Forelimb muscle (tissue), 1 donor: ENCODE measurements at regions not wholly inside any gene's neighbourhood (a gene's known extent, or its start where the extent isn't known, plus 50 kb on each side); places are given as distances from the start of the nearest gene placed in this dataset.

ENCODE experiments used
- DNase-seq: peaks from one replicate; pipeline ENCODE4 v3.0.0-alpha.2; 2013; ENCODE audit warnings: low read depth

DNA sequence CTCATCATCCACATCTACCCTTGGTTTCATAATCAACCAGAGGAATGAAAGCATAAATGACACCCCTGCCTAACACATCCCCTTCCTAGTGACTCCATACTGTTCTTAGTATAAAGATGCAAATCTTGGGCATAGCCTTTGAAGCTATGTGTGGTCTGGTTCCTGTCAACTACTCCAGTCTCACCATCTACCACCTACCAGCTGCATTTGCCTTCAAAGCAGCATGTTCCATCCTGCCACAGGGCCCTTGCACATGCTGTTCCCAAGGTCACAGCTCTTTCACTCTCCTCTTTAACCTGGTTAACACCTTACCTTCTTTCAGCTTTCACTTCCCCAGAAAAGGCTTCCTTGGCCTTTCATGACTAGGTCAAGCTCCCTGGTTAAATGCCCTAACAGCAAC, 62.3 kb upstream of the ARHGEF3 start:
- DNase-seq: no peak

DNA sequence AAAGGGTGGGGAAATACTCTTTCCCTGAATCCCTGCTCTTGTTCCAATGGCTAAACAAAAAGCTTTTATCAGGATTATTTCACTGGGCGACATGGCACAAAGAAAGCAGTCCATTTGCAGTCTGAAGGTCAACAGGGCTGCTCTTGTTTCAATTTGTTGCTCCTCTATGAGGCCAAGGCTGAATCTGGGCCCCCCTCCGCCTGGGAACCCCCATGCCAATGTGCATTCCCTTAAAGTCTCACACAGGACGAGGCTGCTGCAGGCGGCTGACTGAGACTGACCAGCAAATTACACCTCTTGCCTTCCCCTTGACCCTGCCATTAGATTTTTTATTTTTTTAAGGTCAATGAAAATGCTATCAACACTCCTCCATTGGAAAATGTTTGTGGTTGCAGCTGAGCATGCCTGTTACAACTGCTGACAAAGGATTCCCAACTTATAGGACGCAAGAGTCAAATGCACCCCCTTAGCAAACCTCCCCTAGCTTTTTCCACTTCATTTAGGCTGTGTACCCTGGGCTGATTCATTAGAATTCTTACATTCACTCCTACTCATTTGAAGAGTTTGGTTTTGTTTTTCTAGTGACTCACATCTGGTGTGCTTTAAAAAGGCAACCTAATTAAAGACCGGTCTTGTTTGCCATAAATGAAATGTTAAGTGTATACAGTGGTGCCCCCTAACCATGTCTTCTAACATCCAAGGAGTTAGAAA, 60.8 kb upstream of the ARHGEF3 start:
- DNase-seq: no peak

DNA sequence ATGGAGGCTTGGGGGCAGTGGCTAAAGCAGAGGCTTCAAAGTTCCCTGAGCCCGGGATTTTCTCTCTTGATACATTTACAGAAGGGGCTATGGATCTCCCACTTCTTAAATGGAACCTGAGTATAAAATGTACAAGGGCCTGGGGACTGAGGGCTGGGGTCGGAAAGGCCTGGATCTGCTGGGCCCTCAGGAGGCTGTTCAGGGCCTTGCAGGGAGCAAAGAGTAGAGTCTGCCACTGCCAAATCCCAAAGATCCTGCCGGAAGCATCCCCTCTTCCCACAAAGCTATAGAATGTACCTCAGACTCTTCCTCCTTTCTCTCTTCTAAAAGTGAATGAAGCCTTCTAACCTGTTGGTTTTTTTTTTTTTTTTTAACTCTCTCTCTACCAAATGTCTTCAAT, 59.8 kb upstream of the ARHGEF3 start:
- no peak for DNase-seq

DNA sequence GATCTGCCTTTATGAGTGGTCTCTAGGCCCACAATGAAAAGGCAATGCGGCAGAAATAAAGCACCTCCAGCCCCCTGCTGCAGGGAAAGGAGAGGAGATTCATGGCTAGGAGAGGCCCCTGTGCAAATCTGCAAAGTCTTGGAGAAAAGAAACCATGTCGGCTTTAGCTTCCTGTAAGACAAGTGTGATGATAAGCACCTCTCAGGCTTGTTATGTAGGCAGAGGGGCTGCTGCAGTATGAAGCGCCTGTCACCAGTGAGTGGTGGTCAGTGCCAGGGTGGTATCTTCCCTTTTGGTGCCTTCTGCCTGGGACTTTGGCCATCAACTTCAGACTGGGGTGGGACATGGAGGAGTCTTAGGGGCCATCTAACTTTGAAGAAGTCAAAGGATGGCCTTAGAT, 59.2 kb upstream of the ARHGEF3 start:
- no peak for DNase-seq

DNA sequence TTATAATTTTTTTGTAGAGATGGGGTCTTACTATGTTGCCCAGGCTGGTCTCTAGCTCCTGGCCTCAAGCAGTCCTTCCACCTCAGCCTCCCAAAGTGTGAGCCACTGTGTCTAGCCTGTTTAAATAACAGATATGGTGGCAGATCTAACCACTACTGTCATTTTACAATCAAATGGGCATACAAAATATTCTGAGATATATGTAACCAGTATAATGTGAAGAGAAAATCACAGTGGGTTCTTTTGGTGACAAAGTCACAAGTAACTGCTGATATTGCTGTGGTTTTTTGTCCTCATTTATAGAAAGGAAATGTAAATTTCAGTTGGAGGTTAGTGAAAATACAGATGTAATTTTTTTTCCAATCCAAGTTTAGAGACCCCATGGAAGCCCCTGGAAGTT, 58.6 kb upstream of the ARHGEF3 start:
- DNase-seq: no peak

DNA sequence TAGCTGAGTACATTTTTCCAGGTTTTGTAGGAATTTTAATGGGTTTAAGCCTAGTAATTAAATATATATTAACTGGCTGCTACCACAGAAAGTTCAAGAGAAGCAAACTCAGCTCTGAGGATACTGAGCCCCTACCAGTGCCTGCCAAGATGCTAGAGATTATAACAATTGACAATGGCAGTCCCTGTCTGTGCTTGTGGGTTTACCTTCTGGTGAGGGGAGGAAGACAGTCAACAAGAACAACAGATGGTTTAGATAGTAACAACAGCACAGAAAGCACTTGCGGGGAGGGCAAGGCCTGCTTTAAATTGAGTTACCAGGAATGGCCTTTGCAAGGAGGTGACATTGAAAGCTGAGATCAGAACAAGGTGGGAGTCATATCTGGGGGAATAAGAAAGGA, 56.6 kb upstream of the ARHGEF3 start:
- DNase-seq: no peak

DNA sequence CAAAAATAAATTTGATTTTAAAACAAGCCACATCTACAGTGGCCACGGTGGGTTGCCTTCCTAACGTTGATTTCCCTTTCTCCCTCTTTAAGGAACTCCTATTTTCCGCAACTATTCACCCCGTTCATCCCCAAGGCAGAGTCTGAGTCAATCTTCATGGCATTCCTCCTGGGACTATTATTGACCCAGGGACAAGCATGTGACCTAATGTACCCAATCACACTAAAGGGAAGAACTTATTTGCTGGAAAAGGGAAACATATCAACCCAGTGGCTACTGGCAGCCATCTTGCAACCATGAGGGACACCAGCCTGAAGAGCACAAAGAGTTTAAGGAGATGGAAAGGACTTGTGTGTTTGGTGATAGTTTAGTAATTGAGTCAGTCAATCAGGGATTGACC, 55.4 kb upstream of the ARHGEF3 start:
- no peak for DNase-seq

DNA sequence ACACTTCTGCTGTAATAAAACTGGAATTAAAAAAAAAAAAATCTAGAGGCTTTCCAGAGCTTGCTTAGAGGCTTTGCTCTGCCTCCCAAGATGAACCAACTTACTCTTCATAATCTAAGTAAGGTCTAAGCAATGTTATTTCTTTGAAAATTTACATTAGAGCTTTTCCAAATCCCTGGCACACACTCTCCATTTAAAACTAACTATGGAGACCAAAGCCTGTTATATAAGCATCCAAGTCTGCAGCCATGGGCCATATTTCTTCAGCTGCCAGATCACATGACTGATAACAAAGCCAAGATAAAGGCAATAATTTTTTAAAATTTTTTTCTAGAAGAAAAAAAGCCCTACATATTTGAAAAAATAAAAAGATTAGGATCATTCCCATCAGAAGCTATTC, 55.0 kb upstream of the ARHGEF3 start:
- no peak for DNase-seq

DNA sequence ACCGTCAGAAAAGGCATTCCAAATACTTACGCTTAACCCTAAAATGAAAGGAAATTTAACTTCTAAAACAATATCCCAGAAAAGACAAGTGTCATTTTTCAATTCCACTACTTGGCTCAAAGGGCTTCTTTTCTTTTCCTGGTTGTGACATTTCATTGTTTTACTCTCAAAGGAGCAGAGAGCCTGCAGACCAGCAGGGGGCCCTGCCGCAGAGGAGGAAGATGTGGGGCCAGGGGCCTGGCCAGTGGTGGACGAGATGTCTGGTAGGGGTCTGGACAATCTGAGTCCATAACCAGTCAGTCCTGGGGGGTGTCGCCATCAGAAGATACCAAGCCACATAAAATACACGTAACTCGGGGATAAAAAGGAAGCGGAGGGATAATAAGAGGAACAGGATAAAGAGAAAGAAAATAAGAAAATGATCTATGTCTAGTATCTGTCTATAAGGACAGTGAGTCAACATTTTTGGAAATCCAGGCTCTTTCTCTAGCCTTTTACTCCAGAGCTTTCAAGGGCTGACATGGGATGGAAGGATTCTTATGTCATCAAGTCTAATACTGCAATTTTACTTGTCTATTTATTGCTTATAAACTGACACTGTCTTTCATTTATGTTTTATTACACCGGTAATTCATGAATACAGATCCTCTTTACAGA, 54.2 kb upstream of the ARHGEF3 start:
- no peak for DNase-seq

DNA sequence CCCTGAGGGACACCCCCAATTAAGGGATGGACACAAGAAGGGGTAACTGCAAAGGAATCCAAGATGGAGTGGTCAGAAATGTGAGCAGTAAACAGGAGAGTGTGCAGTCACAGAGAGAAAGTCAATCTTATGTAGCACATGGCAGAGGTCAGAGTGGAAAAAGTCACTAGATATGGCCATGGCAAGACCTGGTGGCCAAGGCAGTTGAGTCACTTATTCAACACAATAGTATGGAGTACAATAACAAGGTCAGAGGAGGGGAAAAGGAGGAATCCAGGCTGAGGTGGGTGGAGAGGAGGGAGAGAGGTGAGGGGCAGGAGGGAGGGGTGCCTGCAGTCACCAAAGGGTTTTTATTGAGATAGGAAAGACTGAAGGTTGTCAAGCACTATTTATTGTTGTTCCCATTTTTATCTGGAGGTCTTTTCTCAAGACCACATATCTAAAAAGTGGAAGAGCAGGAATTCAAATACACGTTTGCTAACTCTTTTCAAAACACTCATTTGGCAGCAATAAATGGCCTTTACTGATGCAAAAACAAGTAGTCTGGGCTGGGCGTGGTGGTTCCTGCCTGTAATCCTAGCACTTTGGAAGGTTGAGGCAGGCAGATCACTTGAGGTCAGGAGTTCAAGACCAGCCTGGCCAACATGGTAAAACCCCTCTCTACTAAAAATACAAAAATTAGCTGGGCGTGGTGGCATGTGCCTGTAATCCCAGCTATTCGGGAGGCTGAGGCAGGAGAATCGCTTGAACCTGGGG, 53.3 kb upstream of the ARHGEF3 start:
- DNase-seq: no peak

DNA sequence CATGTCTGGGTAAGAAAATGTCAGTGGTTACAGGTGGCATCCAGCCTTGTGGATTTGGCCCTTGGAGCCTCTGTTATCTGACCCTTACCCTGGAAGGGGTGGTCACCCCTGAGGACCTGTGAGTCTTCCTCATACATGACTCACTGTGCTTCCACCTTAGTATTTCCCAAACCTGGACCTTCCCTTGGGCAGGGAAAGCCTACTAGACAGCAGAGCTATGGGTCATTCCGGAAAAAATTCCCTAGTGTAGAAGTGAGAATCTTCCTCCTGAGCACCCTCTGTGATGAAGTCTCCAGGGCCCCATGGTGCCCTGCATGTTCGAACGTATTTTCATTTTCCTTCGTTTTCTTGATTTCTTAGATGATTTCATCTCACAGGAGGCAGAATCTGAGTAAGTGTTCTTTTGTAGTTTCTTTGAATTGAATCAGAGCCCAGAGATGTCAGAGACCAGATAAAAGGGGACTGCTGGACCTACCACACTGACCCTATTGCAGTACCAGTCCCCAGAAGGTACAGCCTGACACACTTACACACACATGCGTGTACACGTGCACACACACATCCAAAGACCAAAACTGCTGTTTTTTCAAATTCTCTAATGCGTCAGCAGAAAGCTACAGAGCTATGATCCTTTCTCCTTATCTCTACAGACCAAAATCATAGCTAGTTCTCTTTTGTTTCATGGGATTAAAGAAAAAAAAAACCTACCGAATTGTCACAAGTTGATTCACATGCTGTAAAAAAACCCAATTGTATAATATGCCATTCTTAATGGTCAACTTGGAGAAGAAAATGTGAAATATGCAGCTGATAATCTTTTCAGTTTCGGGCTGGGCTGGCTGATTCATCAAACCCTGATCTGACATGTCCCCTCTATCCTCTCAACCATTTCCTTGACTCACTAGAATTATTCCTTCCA, 50.5 kb upstream of the ARHGEF3 start:
- no peak for DNase-seq
